ENCODE measurements at regions not wholly inside any gene's neighbourhood (a gene's known extent, or its start where the extent isn't known, plus 50 kb on each side); places are given as distances from the start of the nearest gene placed in this dataset.

GRCh38 chr2:67340133-67341011 lies 56.8 kb upstream of the ETAA1 start:
- no peak for DNase-seq (ENCODE audit: low spot score)

- DNase-seq (ENCODE audit: low spot score), result no peak
Observed at GRCh38 chr2:67341012-67341318, 56.2 kb upstream of the ETAA1 start.

GRCh38 chr2:67341336-67341735 lies 55.8 kb upstream of the ETAA1 start:
- no peak for DNase-seq (ENCODE audit: low spot score)

GRCh38 chr2:67342394-67342793 lies 54.7 kb upstream of the ETAA1 start:
- DNase-seq (ENCODE audit: low spot score), result no peak

- DNase-seq (ENCODE audit: low spot score), result no peak
Observed at GRCh38 chr2:67346718-67347407, 50.3 kb upstream of the ETAA1 start.
